ENCODE measurements at regions not wholly inside any gene's neighbourhood (a gene's known extent, or its start where the extent isn't known, plus 50 kb on each side); places are given as distances from the start of the nearest gene placed in this dataset.

- TF ChIP-seq CTCF (IDR thresholded peaks at IDR 0.05): no peak
- no peak for TF ChIP-seq POLR2A (IDR thresholded peaks at IDR 0.05)
Measured at GRCh38 chr10:108421266-108421665, 1256.8 kb upstream of the SORCS1 start.

Data from heart left ventricle (tissue), 13 donors.